HG03175 (cell line): ENCODE measurements at regions not wholly inside any gene's neighbourhood (a gene's known extent, or its start where the extent isn't known, plus 50 kb on each side); places are given as distances from the start of the nearest gene placed in this dataset.
"Not testable (repeated sequence)": the region's sequence is repeated elsewhere in the genome, so short reads cannot be mapped to it uniquely, and the experiment has no call there.

ENCODE experiments used
- ATAC-seq: cut with Tn5 transposase; IDR thresholded peaks from one replicate; pipeline ENCODE4 v1.9.1; 2021; ENCODE audit warnings: mild to moderate bottlenecking, moderate library complexity; ENCODE audit not compliant: unreplicated experiment

DNA sequence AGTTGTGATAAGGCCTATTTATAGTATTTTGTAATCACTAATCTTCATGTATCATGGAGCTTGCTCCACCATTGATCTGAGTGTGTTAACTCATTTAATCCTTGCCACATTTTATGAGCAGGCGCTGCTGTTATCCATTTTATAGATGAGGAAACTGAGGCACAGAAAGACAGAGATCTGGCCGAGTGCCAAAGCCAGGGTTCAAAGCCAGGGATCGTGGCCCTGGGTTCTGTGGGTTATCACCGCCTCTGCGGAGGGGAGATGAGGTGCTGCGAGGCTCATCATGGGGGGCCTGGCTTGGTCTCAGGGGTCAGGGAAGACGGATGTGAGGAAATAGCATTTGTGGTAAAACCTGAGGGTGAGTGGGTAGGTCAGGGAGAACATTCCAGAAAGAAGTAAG lies 193.9 kb downstream of the KLRB1 start:
- ATAC-seq, result not testable (repeated sequence)

DNA sequence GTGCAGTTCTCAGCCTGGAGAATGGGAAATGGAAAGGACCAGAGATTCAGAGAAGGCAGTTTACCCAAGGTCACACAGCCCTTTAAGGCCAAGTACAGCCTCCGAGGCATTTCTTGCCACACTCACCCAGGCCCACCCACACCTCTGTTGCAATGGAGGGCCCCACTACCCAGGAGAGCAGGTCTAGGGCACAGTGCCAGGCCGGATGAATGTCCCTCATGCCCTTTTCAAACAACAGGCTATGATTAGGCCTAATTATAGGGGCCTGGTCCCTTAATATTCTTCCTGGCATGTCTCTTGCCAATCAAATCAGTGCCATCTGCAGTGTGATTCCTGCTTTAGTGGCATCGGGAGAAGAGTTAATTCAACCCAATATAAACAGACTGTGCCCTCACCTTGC lies 195.3 kb downstream of the KLRB1 start:
- not testable (repeated sequence) for ATAC-seq

DNA sequence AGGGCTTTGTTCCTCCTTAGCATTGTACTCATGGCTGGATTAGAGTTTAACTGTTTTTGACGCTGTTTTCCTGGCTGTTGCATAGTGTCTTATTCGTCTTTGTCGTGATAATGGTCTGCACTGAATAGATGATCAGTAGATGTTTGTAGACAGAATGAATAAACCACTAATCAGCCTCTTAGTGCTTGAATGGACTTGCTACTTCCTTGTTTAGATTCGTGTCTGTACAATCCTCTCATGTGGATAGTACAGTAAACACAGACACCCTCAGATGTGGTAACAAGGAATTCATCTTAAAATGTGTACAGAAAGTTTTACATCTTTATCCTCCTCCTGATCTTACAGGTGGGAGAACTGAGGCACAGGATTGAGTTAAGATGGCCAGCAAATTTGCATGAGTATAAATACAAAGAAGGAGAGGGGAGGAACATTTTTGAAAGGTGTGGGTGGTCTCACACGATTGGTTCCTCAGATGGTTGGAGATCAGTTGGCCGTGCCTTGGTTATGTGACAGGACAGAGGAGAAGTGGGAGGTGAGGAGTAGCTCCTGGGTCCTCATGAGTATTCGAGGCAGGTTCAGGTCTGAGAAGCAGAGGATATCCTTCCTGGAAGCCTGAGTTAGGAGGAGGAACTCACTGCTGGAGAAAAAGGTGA lies 196.0 kb downstream of the KLRB1 start:
- not testable (repeated sequence) for ATAC-seq

DNA sequence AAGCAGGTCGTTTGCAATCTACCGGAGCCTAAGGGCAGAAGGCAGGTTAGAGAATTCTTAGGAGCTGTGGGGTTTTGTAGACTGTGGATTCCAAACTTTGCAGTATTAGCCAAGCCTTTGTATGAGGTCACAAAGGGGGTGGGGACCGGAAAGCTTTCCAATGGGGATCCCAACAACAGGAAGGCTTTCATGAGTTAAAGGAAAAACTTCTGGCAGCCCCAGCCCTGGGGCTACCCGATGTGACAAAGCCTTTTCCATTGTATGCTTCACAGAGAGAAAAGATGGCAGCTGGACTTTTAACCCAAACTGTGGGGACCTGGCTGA lies 199.2 kb upstream of the PZP start:
- not testable (repeated sequence) for ATAC-seq

DNA sequence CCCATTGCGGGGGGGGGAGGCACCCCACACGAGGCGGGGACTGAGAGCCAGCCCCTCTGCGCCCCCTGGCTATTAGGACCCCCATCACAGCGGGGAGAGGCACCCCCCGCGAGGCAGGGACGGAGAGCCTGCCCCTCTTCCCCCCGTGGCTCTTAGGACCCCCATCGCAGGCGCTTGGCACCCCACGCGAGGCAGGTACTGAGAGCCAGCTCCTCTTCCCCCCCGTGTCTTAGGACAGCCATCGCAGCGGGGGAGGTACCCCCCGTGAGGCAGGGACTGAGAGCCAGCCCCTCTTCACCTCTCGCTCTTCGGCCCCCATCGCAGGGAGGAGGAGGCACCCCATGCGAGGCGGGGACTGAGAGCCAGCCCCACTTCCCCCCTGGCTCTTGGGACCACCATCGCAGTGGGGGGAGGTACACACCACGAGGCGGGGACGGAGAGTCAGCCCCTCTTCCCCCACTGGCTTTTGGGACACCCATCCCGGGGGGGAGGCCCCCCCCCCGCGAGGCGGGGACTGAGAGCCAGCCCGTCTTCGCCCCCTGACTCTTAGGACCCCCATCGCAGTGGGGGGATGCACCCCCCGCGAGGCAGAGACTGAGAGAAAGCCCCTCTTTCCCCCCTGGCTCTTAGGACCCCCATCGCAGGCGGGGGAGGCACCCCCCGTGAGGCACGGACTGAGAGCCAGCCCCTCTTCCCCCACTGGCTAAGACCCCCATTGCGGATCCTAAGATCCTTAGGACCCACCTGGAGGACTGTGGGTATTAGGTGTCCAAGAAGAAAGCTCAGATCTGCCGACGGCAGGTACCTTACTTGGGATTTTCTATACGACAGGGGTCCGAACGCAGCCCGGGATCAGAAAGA lies 198.6 kb upstream of the PZP start:
- ATAC-seq, result no peak

DNA sequence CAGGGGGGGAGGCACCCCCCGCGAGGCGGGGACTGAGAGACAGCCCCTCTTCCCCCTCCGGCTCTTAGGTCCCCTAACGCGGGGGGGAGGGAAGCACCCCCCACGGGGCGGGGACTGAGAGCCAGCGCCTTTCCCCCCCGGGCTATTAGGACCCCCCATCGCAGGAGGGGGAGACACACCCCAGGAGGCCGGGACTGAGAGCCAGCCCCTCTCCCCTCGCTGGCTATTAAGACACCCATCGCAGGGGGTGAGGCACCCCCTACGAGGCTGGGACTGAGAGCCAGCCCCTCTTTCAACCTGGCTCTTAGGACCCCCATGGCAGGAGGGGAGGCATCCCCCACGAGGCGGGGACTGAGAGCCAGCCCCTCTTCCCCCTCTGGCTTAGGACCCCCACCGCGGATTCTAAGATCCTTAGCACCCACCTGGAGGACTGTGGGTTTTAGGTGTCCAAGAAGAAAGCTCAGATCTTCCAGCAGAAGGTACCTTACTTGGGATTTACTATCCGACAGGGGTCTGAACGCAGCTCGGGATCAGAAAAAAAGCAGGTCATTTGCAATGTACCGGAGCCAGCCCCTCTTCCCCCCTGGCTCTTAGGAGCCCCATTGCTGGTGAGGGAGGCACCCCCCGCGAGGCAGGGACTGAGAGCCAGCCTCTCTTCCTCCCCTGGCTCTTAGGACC lies 197.8 kb upstream of the PZP start:
- ATAC-seq, result no peak

DNA sequence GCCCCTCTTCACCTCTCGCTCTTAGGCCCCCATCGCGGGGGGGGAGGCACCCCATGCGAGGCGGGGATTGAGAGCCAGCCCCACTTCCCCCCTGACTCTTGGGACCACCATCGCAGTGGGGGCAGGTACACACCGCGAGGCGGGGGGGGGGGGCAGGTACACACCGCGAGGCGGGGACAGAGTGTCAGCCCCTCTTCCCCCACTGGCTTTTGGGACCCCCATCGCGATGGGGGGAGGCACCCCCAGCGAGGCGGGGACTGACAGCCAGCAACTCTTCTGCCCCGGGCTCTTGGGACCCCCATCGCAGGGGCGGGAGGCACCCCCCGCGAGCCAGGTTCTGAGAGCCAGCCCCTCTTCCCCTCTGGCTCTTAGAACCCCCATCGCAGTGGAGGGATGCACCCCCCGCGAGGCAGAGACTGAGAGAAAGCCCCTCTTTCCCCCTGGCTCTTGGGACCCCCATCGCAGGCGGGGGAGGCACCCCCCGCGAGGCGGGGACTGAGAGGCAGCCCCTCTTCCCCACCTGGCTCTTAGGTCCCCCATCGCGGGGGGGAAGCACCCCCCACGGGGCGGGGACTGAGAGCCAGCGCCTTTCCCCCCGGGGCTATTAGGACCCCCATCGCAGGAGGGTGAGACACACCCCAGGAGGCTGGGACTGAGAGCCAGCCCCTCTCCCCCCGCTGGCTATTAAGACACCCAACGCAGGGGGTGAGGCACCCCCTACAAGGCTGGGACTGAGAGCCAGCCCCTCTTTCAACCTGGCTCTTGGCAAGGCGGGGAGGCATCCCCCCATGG lies 196.5 kb upstream of the PZP start:
- no peak for ATAC-seq

DNA sequence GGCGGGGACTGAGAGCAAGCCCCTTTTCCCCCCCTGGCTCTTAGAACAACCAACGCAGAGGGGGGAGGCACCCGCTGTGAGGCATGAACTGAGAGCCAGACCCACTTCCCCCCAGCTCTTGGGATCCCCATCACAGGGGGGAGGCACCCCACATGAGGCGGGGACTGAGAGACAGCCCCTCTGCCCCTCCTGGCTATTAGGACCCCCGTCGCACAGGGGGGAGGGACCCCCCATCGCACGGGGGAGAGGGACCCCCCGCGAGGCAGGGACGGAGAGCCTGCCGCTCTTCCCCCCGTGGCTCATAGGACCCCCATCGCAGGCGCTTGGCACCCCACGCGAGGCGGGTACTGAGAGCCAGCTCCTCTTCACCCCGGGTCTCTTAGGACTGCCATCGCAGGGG lies 195.8 kb upstream of the PZP start:
- no peak for ATAC-seq

DNA sequence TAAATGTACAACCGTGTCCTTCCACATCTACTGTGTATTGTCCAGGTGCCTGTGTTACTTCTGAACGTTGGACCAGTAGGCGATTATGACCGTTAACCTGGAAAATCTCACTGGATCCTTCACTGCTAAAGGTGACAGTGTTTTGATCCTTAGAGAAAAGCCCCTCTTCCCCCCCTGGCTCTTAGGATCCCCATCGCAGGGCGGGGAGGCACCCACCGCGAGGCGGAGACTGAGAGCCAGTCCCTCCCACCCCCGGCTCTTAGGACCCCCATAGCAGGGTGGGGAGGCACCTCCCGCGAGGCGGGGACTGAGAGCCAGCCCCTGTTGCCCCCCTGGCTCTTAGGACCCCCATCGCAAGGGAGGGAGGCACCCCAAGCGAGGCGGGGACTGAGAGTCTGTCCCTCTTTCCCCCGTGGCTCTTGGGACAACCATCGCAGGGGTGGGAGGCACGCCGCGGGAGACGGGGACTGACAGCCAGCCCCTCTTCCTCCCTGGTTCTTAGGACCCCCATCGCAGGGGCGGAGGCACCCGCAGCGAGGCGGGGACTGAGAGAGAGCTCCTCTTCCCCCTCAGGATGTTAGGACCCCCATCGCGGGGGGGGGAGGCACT lies 194.3 kb upstream of the PZP start:
- ATAC-seq, result not testable (repeated sequence)

DNA sequence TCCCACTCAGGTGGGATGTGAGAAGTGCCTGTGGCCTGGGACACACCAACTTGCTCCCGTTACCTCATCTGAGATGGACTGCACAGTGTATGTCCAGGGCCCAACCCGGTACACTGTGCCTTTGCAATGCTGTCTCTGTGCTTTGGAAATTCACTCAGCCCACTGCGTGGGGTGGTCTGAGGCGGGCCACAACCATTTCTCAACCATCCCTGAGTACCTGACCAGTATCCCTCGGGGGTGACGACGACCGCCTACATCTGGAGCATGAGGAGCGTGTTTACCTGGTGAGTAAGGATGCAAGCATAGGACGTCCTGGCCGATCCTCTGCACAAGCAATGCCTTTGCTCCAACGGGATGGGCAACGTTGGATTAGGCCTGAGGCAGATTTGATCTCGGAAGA lies 188.2 kb upstream of the PZP start:
- not testable (repeated sequence) for ATAC-seq

DNA sequence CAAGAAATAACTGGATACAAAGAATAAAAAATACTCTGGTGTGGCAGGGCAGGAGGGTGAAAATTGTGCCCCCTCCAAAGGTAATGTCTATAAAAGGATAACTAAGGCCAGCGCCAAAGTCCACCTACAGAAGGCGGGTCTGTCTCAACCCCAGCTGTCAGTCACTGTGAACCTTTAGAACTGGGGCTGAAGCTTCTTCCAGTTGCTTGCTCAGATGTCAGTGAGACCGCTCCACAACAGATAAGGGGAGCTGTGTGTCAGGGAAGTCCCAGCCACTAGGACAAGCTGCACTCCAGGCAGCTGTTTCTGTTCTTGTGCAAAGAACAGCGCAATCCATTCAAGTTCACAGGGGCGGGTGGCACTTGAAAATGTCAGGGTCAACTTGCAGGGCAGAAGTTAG lies 187.0 kb upstream of the PZP start:
- ATAC-seq, result not testable (repeated sequence)

DNA sequence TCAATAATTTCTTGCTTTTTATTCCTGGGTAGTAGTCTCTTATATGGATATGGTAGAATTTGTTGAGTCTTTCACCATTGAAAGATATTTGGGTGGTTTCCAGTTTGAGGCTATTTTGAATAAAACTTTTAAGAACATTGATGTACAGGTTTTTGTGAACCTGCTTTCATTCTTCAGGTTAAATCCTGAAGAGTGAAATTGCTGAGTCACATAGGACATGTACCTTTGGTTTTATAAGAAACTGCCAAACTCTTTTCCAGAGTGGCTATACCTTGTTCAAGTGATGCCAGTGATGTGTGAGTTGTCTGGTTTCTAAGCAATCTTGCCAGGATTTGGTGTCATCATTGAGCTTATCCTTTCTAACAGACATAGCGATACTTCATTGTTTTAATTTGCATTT lies 184.6 kb upstream of the PZP start:
- ATAC-seq, result no peak

DNA sequence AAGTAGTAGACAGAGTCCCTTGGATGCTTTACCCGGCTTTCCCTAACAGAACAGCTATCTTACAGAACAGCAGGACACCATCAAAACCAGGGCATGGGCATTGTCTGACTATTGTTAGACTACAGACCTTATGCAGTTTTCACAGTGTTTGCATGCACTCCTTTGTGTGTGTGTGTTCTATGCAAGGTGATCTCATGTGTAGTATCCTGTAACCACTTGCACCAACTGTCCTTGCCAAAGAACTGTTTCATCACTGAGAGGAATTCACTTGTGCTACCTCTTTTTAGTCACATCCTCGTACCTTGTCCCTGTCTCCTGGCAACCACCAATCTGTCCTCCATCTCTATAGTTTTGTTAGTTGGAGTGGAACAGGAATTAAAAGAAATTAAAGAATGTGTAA lies 183.6 kb upstream of the PZP start:
- no peak for ATAC-seq

DNA sequence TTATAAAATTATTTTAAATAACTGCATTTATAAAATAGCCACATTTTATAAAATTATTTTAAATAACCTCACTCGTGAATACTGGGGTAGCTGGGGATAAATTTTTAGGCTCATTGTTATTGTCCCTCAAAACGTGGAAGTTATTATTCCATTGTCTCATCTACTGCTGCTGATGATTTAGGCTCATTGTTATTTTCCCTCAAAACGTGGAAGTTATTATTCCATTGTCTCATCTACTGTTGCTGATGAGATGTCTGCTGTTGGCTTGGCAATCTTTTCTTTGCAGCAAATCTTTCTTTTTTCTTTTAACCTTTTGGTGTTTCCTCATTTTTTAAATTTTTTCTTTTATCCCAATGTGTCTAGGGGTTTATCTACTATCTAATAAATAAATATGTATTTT lies 182.6 kb upstream of the PZP start:
- no peak for ATAC-seq

DNA sequence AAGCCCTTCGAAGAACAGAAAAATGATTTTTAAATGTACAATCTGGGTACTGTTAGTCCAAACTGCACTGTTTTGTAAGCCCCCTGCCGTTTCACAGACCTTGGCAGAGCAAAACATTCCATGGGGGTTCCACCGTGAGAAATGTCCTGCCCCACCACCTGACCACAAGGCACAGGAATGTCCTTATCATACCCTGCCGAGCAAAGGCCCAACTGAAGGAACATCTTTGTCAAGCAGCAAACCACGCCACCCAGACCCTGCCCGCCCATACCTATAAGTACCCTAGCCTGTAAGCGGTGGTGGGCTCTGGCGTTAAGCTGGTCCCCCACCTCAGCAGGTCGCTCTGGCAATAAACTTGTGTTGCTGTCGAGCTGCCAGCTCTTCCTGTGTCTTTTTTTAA lies 181.6 kb upstream of the PZP start:
- no peak for ATAC-seq

DNA sequence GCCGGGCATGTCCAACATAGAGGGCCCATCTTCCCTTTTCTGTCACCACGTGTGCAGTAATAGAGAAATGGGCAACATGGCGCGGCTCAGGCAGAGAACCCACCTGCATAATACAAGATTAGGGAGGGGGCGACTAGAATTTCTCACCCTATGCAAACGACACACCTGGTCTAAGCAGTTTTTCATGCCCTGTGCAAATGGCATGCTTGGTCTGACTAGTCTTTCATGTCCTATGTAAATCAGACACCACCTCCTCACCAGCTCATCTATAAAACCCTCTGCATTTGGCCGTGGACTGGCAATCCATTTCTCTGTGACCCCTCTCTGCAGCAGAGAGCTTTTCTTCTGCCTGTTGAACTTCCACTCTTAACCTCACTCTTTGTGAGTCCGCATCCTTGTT lies 180.2 kb upstream of the PZP start:
- ATAC-seq, result no peak

DNA sequence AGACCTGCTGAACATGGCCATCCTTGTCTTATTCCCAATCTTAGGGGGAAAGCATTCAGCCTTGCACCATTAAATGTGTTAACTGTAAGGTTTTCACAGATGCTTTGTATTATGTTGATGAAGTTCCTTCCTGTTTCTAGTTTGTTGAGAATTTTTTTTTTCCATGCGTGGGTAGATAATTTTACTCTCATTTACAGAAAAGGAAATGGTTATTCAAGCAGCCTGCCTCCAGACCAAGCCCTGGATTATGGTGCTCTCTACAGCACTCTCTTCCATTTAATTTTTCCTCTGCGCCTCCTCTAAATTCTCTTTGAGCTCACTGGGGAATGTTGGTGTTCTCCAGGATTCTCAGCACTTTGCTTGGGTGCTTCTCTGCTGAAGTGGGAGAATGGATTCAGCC lies 179.3 kb upstream of the PZP start:
- ATAC-seq, result no peak

DNA sequence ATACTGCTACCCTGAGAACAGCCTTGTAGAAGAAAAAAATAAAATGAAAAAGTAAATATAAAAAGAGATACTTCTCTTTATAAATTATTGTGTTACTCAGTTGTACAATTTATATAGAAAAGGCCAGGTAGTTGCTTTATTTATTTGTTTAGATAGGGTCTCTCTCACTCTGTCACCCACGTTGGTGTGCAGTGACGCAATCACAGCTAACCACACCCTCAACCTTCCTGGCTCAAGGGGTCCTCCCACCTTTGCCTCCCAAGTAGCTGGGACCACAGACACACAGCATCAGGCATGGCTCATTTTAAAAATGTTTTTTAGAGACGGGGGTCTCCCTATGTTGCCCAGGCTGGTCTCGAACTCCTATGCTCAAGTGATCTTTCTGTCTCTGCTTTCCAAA lies 175.4 kb upstream of the PZP start:
- ATAC-seq, result no peak

DNA sequence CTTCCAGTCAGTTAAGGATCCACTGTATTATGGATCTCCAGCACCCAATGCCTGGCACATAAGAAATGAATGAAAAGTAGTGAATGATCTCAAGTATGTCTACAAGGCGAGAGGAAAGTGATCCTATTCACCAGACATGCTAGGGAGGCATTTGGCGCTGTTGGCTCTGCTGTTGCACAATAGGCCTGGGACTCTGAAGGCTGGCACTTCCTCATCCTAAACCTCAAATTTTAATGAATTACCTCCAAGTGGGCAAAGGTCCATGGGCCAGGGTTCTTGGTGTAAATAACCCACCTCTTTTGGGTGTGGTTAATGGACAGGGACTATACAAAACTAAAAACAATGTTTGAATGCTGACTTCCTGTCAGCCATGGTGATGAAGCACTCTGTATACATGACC lies 173.4 kb upstream of the PZP start:
- no peak for ATAC-seq

DNA sequence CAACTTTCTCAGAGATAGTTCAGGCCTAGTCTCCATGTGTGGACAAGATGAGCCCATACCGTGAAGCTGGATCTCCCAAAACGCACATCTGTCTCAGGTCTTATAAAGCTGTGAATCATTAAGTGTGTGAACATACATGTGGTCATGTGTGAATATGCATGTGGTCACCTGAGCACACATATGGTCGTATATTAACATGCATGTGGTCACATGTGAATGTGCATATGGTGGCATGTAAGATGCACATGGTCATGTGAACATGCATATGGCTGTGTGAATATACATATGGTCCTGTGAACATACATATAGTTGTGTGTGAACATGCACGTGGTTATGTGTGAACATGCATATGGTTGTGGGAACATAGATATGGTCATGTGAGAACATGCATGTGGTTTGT lies 172.5 kb upstream of the PZP start:
- ATAC-seq, result no peak
